Ishikawa (cell line): ENCODE measurements at regions not wholly inside any gene's neighbourhood (a gene's known extent, or its start where the extent isn't known, plus 50 kb on each side); places are given as distances from the start of the nearest gene placed in this dataset.

Experiments used
- EGR1 ChIP-seq: IDR thresholded peaks from 2 replicates; pipeline ENCODE4 v1.6.1; 2012
- EP300 ChIP-seq: IDR thresholded peaks from 2 replicates; pipeline ENCODE4 v1.6.1; 2012; ENCODE audit warnings: borderline replicate concordance
- FOXM1 ChIP-seq: IDR thresholded peaks from 2 replicates; pipeline ENCODE4 v1.6.1; 2012; ENCODE audit warnings: low read depth, borderline replicate concordance
- MAX ChIP-seq: IDR thresholded peaks from 2 replicates; pipeline ENCODE4 v1.6.1; 2012
- REST ChIP-seq: IDR thresholded peaks from 2 replicates; pipeline ENCODE4 v1.6.1; 2012; ENCODE audit warnings: low read depth, mild to moderate bottlenecking

- TF ChIP-seq MAX (no peak), EGR1 (no peak), EP300 (no peak), REST (no peak), FOXM1 (no peak)
These were observed 78.7 kb upstream of the PRSS16 start for GRCh38 chr6:27168586-27169443.
